ENCODE measurements at regions not wholly inside any gene's neighbourhood (a gene's known extent, or its start where the extent isn't known, plus 50 kb on each side); places are given as distances from the start of the nearest gene placed in this dataset.

DNA sequence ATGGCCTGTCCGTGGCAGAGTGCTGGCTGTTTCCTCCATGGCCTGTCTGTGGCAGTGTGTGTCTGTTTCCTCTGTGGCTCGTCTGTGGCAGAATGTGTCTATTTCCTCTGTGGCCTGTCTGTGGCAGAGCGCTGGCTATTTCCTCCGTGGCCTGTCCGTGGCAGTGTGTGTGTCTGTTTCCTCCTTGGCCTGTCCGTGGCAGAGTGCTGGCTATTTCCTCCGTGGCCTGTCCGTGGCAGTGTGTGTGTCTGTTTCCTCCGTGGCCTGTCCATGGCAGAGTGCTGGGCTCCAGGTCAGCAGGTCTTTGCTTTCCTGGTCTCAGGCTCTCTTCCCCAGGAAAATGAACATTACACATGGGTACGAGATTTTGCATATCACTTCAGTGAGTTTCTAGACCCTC is 138.4 kb upstream of the IPO9 start:
- DNase-seq: no peak

DNA sequence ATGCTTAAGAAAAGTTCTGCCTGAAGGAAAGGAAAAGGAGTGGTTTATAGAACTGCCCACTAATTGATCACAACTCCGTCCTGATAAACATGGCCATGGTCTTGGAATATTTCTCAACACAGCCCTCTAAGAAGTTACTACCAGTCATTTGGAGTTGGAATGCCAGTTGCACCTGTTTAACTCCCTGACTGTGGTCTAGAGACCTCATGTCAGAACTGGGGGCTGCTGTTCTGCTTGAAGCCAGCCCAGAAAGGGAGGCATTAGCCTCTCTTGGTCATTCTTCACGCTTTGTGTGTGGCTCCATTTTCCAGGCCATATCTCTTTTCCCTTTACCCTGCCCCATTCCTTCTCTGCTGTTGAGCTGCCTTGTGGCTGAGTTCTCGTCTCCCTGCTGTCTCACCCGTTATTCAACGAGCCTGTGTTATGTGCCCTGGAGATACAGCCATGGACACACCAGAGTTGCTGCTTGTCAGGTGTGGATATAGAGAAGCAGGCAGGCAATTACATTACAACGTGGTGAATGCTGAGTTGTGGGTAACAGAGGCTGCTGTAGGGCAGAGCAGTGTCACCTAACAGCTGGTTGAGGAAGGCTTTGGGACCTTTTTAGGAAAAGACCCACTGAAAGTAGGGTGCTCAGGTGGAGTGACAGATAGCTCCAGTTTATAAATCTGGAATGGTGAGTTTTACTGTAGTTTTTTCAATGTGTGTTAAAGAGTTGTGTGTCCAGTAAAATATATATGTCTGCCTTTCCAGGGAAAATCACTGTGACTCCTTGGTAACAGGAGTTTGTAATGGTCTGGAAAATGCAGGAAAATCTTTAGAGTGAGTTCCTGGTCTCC is 137.0 kb upstream of the IPO9 start:
- no peak for DNase-seq

- no peak for DNase-seq
Measured at GRCh38 chr1:201692555-201693394, 136.2 kb upstream of the IPO9 start.

- DNase-seq: no peak
Measured at GRCh38 chr1:201693890-201694607, 134.9 kb upstream of the IPO9 start.

DNA sequence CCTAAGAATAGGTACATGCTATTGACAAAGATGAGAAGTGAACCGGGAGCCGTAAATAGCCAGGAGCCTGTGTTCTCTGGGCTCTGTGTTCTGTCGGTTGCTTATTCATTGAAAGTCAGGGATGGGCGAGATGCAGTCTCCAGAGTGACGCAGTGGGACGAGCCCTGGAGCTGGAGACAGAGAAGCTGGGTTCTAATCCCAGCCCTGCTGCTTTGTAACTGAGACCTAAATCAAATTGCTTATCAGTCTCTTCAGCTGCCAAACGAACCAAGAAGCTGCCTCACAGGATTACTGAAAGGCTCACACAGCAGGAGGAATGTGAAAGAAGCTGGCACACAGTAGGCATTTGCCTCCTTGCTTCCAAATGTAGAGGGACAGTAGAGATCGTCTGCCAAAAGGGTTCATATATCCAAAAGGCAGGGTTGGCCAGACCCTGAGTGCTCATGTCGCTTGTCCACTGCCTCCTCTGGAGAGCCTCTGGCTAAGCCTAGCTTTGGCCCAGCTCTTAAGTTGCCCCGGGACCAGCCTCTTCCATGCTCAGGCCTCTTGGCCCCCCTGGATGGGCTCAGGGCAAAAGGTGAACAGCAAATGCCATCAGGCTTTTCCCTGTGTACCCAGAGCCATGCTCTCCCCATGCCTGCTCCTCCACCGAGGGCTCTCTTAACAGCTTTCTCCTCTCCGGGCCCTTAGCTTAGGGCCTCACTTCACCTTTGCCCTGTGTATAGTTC is 134.2 kb upstream of the IPO9 start:
- no peak for DNase-seq

GRCh38 chr1:201695607-201696006 is 133.3 kb upstream of the IPO9 start:
- no peak for DNase-seq

DNA sequence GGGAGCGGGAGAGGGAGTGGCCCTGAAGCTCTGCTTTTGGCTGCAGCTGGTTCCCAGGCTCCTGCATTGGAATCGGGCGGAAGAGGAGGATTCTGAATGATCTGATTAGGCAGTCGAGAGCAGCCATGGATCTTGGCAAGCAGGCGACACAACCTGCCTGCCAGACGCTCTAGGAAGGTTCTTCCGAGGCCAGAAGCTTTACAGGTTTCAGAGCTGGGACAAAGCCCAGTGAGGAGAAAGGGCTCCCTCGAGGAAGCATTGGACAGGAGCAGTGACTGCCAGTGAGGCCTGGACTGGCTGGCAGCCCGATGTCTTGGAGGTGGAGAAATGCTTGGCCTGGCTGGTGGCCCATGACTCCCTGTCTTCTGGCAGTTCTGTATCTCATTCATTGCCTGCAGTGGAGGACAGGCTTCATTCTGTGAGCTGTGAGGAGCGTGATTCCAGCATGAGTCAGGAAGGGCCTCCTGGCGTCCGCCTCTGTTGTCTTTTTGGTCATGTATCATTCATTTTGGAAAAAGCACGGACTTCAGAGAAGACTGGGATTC is 132.7 kb upstream of the IPO9 start:
- no peak for DNase-seq

GRCh38 chr1:201697174-201697573 is 131.8 kb upstream of the IPO9 start:
- no peak for DNase-seq

DNA sequence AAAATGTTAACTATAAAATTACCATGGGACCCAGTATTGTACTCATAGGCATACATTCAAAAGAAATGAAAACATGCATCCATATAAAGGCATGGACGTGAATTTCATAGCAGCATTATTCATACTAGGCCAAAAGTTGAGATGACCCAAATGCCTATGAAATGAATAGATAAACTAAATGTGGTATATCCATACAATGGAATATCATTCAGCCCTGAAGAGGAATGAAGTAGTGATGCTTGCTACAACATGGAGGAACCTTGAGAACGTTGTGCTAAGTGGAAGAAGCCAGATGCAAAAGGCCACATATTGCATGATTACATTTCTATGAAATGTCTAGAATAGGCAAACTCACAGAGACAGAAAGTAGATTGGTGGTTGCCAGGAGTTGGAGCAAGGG is 127.1 kb upstream of the IPO9 start:
- DNase-seq: no peak

- no peak for DNase-seq
Measured at GRCh38 chr1:201702936-201703335, 126.0 kb upstream of the IPO9 start.

DNA sequence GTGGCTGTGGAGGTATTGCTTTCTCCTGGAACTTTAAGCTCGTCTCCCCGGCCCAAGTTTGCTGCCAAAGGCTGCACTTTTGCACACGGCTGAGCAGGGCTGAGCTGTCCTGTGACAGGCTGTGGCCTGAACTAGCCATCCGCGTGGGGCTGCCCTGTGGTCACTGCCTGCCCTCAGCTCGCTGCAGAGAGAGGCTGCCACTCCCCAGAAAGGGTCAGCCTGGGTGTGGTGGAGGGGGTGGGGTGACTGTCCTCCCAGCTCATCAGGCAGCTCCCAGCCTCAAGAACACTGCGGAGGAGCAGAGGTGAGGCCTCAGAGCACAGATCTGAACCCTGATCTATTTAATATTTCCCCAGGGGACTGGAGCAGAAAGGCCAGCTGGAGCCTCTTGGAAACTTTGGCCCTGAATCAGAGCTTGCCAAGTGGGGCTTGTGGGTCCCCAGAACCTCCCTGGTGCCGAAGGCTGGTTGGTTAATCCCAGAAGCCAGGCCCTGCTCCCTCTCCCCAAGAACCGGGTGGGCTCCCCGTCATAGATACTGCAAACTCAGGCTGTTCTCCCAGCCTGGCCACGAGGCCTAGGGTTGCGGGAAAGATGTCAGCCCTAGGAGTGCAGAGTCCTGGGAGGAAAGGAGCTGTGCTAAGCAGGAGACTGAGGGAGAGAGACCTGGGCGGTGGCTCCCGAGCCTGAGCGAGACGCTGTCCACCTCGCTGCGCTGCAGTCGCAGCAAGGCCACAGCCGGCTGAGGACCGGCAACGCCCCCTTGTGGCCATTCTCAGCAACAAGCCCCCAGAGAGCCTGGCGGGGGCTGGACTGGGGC is 125.1 kb upstream of the IPO9 start:
- peak; percentile 67 for DNase-seq

GRCh38 chr1:201704439-201704792 is 124.5 kb upstream of the IPO9 start:
- no peak for DNase-seq

- DNase-seq: no peak
Measured at GRCh38 chr1:201705389-201705788, 123.6 kb upstream of the IPO9 start.

DNA sequence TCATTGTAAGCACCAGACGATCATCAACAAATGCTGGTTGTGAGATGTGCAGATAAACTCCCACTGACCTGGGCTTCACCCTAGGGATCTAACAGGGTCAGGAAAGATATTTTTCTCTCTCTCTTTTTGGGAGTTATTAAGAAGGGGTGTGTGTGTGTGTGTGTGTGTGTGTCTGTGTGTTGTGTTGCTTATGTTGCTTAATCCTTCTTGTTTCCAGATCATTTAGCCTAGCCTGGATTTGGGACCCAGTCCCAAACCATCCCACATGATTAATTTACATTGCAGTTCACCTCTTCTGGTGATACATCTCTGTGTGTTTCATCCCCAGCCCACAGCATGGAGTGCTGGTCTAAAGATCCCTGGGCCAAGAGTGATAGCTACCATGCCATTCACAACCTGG is 122.8 kb upstream of the IPO9 start:
- DNase-seq: no peak

DNA sequence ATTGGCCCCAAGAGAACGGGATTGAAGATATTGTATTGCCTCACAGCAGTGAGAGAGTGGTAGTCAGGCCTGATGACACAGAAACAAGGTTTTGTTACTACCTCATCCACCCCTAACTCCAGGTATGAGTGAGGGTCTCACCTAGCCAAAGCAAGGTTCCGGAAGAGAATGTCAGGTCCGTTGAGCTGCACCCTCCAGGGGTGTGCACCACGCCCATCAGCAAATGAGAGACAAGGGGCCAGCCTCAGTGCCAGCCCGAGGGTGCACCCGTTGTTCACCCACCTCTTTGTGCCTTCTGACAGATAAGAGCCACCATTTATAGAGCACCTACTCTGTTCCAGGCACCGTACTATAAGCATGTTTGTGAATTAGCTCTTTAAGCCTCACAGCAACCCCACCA is 121.9 kb upstream of the IPO9 start:
- no peak for DNase-seq

DNA sequence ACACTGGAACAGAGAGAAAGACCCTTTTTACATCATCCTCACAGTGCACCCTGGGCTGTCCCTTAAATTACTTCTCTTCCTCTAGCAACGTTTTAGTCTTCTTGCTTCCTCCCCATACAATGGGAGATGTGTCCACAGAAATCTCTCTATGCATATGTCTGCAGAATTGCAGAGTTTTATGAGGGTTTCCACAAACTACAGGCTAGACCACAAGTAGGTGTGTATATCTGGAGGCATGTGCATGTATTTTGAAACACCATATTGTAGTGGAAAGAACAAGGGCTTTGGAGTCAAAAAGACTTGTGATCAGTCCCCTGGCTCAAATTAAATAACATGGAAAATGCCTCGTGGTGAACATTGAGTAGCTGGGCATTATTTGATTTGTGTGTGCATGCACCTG is 121.3 kb upstream of the IPO9 start:
- no peak for DNase-seq

GRCh38 chr1:201708085-201708512 is 120.9 kb upstream of the IPO9 start:
- DNase-seq: no peak

- DNase-seq: no peak
Measured at GRCh38 chr1:201708691-201709090, 120.3 kb upstream of the IPO9 start.

- peak; percentile 65 for DNase-seq
Measured at GRCh38 chr1:201709564-201710295, 119.2 kb upstream of the IPO9 start.

GRCh38 chr1:201710632-201711597 is 118.0 kb upstream of the IPO9 start:
- DNase-seq: no peak
